ENCODE measurements at regions not wholly inside any gene's neighbourhood (a gene's known extent, or its start where the extent isn't known, plus 50 kb on each side); places are given as distances from the start of the nearest gene placed in this dataset.

- TF ChIP-seq POLR2A (IDR thresholded peaks at IDR 0.05) (no peak), POLR2AphosphoS5 (IDR thresholded peaks at IDR 0.05) (no peak), CTCF (IDR thresholded peaks at IDR 0.05) (no peak), EP300 (IDR thresholded peaks at IDR 0.05) (no peak)
- 92 to 95% methylated on average over 3 of the region's 3 CpGs for WGBS, 2 donors
- DNase-seq (no peak), ATAC-seq (ENCODE audit: low FRiP score in 2 of 2) (no peak)
- Histone ChIP-seq H3K27me3 (no peaks in the 10 kb centered on the region), H3K27ac (no peak overlapping the region), H3K36me3 (no peaks in the 10 kb centered on the region), H3K4me1 (no peaks in the 10 kb centered on the region), H3K4me3 (no peak overlapping the region), H3K9me3 (no peaks in the 10 kb centered on the region)
Observed at GRCh38 chr4:28443371-28443770, 1582.7 kb downstream of the STIM2 start.

- ATAC-seq (ENCODE audit: low FRiP score in 2 of 2) = no peak
- WGBS, 2 donors = 78 to 82% methylated on average over 7 of the region's 7 CpGs
- H3K9me3 ChIP-seq = no peaks in the 10 kb centered on the region
Observed at GRCh38 chr4:28443801-28444412, 1583.3 kb downstream of the STIM2 start.

GRCh38 chr4:28444886-28445496 lies 1584.3 kb downstream of the STIM2 start:
- ATAC-seq (ENCODE audit: low FRiP score in 2 of 2) (no peak), DNase-seq (no peak)
- no peak overlapping the region for H3K27ac ChIP-seq
- no peaks in the 10 kb centered on the region for H3K4me1 ChIP-seq
- no peak for TF ChIP-seq POLR2AphosphoS5 (IDR thresholded peaks at IDR 0.05)
- TF ChIP-seq EP300 (IDR thresholded peaks at IDR 0.05) = no peak
- TF ChIP-seq CTCF (IDR thresholded peaks at IDR 0.05) = no peak
- TF ChIP-seq POLR2A (IDR thresholded peaks at IDR 0.05) = no peak
- H3K4me3 ChIP-seq = no peak overlapping the region
- WGBS, 2 donors = 77 to 85% methylated on average over 3 of the region's 3 CpGs
- H3K36me3 ChIP-seq = no peaks in the 10 kb centered on the region
- no peaks in the 10 kb centered on the region for H3K9me3 ChIP-seq
- H3K27me3 ChIP-seq = no peaks in the 10 kb centered on the region

More at GRCh38 chr4:28443801-28444412, 1583.3 kb downstream of the STIM2 start:
- H3K27me3 ChIP-seq = no peaks in the 10 kb centered on the region
- H3K36me3 ChIP-seq = no peaks in the 10 kb centered on the region
- no peaks in the 10 kb centered on the region for H3K4me1 ChIP-seq
- DNase-seq = no peak
- no peak overlapping the region for H3K4me3 ChIP-seq
- H3K27ac ChIP-seq = no peak overlapping the region
- no peak for TF ChIP-seq POLR2AphosphoS5 (IDR thresholded peaks at IDR 0.05)
- no peak for TF ChIP-seq CTCF (IDR thresholded peaks at IDR 0.05)
- no peak for TF ChIP-seq POLR2A (IDR thresholded peaks at IDR 0.05)
- no peak for TF ChIP-seq EP300 (IDR thresholded peaks at IDR 0.05)

GRCh38 chr4:28449085-28449484 lies 1588.4 kb downstream of the STIM2 start:
- TF ChIP-seq EP300 (IDR thresholded peaks at IDR 0.05) (no peak), POLR2A (IDR thresholded peaks at IDR 0.05) (no peak), POLR2AphosphoS5 (IDR thresholded peaks at IDR 0.05) (no peak), CTCF (IDR thresholded peaks at IDR 0.05) (no peak)
- Histone ChIP-seq H3K36me3 (no peaks in the 10 kb centered on the region), H3K4me1 (no peaks in the 10 kb centered on the region), H3K4me3 (no peak overlapping the region), H3K9me3 (no peaks in the 10 kb centered on the region), H3K27me3 (no peaks in the 10 kb centered on the region), H3K27ac (no peak overlapping the region)
- WGBS, 2 donors = 63 to 76% methylated on average over 3 of the region's 3 CpGs
- DNase-seq = no peak
- no peak for ATAC-seq (ENCODE audit: low FRiP score in 2 of 2)

DNA sequence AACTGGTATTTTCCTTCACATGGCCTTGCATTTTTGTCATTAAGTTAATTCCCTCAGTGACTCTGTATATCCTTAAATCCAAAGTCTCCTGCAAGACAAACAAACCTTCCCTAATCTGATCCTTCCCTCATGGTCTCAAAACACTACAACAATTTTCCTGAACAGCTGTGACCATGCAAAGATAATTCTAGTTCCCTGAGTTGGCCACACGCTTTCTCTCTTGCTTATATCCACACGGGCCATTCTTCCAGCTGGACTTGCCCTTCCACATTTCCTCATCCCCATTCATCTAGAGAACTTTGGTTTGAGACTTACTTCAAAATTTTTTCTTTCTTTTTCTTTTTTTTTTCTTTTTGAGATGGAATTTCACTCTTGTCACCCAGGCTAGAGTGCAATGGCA lies 1590.7 kb downstream of the STIM2 start:
- no peak overlapping the region for H3K27ac ChIP-seq
- H3K36me3 ChIP-seq = no peaks in the 10 kb centered on the region
- TF ChIP-seq POLR2AphosphoS5 (IDR thresholded peaks at IDR 0.05) (no peak), EP300 (IDR thresholded peaks at IDR 0.05) (no peak), POLR2A (IDR thresholded peaks at IDR 0.05) (no peak), CTCF (IDR thresholded peaks at IDR 0.05) (no peak)
- no peak overlapping the region for H3K4me3 ChIP-seq
- DNase-seq (no peak), ATAC-seq (ENCODE audit: low FRiP score in 2 of 2) (no peak)
- H3K27me3 ChIP-seq = no peaks in the 10 kb centered on the region
- 76 to 83% methylated on average over 2 of the region's 2 CpGs for WGBS, 2 donors
- H3K9me3 ChIP-seq = no peaks in the 10 kb centered on the region
- H3K4me1 ChIP-seq = no peaks in the 10 kb centered on the region
